Activated B cell treated with CpG ODN at 0.5 μM for 24 hours (primary cell): ENCODE measurements at regions not wholly inside any gene's neighbourhood (a gene's known extent, or its start where the extent isn't known, plus 50 kb on each side); places are given as distances from the start of the nearest gene placed in this dataset.

Experiments
- ATAC-seq: fragments of 200-7000 bp; cut with Tn5 transposase; one replicate; pipeline ENCODE4 v1.10.0; 2021; ENCODE audit warnings: low read depth, mild to moderate bottlenecking, moderate library complexity
- CTCF ChIA-PET: fragments of 350-600 bp; sonication (Branson Sonifier 250); formaldehyde crosslinking; loops from one replicate; lab custom pipeline; 2021; ENCODE audit warnings: antibody characterized with exemption; lab: Charles Lee
- POLR2A ChIA-PET: fragments of 350-600 bp; sonication (Branson Sonifier 250); formaldehyde crosslinking; loops from one replicate; lab custom pipeline; 2021; ENCODE audit warnings: antibody characterized with exemption; lab: Charles Lee
- DNase-seq: peaks from one replicate; pipeline ENCODE4 v3.0.0; 2022
- H3K27ac Mint-ChIP-seq: one replicate; pipeline ENCODE4 v1.8.0; 2020; ENCODE audit warnings: mixed read lengths
- H3K27me3 Mint-ChIP-seq: one replicate; pipeline ENCODE4 v1.8.0; 2021; ENCODE audit warnings: mixed read lengths
- H3K36me3 Mint-ChIP-seq: one replicate; pipeline ENCODE4 v1.8.0; 2021; ENCODE audit warnings: low read depth, mixed read lengths
- H3K4me1 Mint-ChIP-seq: one replicate; pipeline ENCODE4 v1.8.0; 2021; ENCODE audit warnings: mixed read lengths
- H3K4me3 Mint-ChIP-seq: one replicate; pipeline ENCODE4 v1.8.0; 2020; ENCODE audit warnings: mild to moderate bottlenecking, mixed read lengths
- H3K9me3 Mint-ChIP-seq: one replicate; pipeline ENCODE4 v1.8.0; 2020; ENCODE audit warnings: mixed read lengths
- intact Hi-C: fragments of 100-400 bp; cut with micrococcal nuclease; formaldehyde crosslinking; loops from one replicate; pipeline ENCODE4 v1.15.1; 2024
- TF ChIP-seq, protein P1 (sequence below): fragments of 200-600 bp; IDR thresholded peaks from one replicate; pipeline ENCODE4 v1.8.0; 2022; ENCODE audit warnings: antibody characterized with exemption, mild to moderate bottlenecking

DNA sequence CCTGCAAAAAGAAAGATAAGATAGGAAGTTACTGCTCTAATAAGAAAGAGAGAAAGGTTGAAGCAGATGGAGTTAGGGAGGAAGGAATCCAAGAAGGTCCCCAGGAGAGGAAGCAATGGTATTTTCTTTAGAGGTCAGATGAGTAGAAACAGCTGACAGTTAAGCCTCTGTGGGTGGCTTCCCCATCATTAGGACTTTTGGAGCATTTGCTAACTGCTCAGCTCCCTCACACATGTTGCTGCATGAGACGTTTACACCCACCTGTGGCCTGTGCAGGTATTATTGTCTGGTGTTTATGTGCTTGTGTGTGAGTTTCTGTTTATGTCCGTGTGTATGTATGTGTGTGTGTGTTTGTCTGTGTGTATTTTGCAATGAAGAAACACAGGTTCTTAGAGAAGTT lies 346.8 kb downstream of the RAB28 start:
- peaks cover 4% of the 10 kb centered on the region for H3K9me3 Mint-ChIP-seq
- H3K27ac Mint-ChIP-seq = no peak overlapping the region
- POLR2A ChIA-PET = no interaction called here
- ATAC-seq (no peak), DNase-seq (no peak)
- no peak overlapping the region for H3K4me3 Mint-ChIP-seq
- H3K4me1 Mint-ChIP-seq = no peaks in the 10 kb centered on the region
- H3K36me3 Mint-ChIP-seq = no peaks in the 10 kb centered on the region
- CTCF ChIA-PET = no interaction called here
- no peaks in the 10 kb centered on the region for H3K27me3 Mint-ChIP-seq
- intact Hi-C loops = no loop called here
- TF ChIP-seq, protein P1, sequence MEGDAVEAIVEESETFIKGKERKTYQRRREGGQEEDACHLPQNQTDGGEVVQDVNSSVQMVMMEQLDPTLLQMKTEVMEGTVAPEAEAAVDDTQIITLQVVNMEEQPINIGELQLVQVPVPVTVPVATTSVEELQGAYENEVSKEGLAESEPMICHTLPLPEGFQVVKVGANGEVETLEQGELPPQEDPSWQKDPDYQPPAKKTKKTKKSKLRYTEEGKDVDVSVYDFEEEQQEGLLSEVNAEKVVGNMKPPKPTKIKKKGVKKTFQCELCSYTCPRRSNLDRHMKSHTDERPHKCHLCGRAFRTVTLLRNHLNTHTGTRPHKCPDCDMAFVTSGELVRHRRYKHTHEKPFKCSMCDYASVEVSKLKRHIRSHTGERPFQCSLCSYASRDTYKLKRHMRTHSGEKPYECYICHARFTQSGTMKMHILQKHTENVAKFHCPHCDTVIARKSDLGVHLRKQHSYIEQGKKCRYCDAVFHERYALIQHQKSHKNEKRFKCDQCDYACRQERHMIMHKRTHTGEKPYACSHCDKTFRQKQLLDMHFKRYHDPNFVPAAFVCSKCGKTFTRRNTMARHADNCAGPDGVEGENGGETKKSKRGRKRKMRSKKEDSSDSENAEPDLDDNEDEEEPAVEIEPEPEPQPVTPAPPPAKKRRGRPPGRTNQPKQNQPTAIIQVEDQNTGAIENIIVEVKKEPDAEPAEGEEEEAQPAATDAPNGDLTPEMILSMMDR = no peak

DNA sequence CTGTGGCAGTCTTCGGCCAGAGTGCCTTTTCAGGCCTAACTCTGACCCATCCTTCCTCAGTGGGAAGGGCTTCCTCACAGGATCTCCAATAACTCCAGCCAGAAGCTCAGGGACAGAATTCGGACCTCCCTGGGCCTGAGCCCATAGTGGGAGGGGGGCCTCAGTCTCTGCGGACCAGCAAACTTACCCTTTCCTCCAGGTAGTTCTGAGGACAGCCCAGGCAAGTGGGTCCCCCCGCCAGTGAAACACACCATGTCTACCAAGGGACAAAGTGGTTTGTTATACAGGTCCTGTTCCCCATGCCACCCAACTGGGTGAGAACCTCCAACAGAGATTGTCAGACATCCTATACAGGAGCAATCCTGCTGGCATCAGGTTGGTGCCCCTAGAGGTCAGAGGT lies 350.4 kb downstream of the RAB28 start:
- DNase-seq (no peak), ATAC-seq (no peak)
- Mint-ChIP-seq H3K4me1 (no peaks in the 10 kb centered on the region), H3K36me3 (no peaks in the 10 kb centered on the region), H3K27ac (no peak overlapping the region), H3K27me3 (no peaks in the 10 kb centered on the region), H3K4me3 (no peak overlapping the region), H3K9me3 (peaks cover 7% of the 10 kb centered on the region)
- POLR2A ChIA-PET = no interaction called here
- intact Hi-C loops = no loop called here
- TF ChIP-seq, protein P1 = no peak
- CTCF ChIA-PET = no interaction called here

DNA sequence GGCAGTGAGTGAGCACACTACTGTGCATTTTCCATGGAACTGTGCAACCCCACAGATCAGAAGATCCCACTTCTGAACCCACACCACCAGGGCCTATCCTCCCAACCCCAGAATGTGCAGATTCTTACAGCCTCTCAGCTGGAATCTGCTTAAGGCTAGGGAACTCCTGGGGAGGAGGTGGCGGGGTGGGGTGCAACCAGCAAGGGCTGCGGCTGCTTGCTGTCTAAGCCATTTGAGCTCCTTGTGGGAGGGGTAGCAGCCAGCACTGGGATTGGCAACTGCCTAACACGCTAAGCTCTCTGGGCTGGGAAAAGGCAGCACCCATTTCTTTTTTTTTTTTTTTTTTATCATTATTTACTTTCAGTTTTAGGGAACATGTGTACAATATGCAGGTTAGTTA lies 353.3 kb downstream of the RAB28 start:
- ChIA-PET CTCF (no interaction called here), POLR2A (no interaction called here)
- peaks cover 7% of the 10 kb centered on the region for H3K9me3 Mint-ChIP-seq
- no peak overlapping the region for H3K4me3 Mint-ChIP-seq
- no peaks in the 10 kb centered on the region for H3K36me3 Mint-ChIP-seq
- intact Hi-C loops = no loop called here
- no peak overlapping the region for H3K27ac Mint-ChIP-seq
- TF ChIP-seq, protein P1 = no peak
- no peak for ATAC-seq
- no peak for DNase-seq
- H3K27me3 Mint-ChIP-seq = no peaks in the 10 kb centered on the region
- no peaks in the 10 kb centered on the region for H3K4me1 Mint-ChIP-seq

DNA sequence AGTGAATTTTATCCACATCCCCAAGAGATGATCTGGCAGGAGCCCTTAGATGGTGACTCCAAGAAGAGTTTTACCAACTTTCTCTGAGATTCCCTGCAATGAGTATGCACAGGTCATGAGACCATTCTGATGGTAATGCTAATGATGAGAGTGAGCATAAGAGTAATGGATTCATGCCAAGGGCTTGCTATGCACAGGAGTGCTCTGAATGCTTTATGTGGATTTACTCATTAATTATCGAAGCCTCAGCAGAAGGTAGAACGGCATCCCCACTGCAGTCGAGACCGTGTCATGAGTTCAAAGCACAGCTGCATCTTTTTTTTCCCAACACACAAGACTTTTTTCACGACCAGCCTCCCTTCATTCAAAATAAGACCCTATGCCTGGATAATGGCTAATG lies 355.0 kb downstream of the RAB28 start:
- CTCF ChIA-PET = no interaction called here
- no peaks in the 10 kb centered on the region for H3K4me1 Mint-ChIP-seq
- peaks cover 2% of the 10 kb centered on the region for H3K9me3 Mint-ChIP-seq
- ATAC-seq (no peak), DNase-seq (no peak)
- no peaks in the 10 kb centered on the region for H3K36me3 Mint-ChIP-seq
- POLR2A ChIA-PET = no interaction called here
- TF ChIP-seq, protein P1 = no peak
- intact Hi-C loops = no loop called here
- no peaks in the 10 kb centered on the region for H3K27me3 Mint-ChIP-seq
- H3K27ac Mint-ChIP-seq = no peak overlapping the region
- H3K4me3 Mint-ChIP-seq = no peak overlapping the region

DNA sequence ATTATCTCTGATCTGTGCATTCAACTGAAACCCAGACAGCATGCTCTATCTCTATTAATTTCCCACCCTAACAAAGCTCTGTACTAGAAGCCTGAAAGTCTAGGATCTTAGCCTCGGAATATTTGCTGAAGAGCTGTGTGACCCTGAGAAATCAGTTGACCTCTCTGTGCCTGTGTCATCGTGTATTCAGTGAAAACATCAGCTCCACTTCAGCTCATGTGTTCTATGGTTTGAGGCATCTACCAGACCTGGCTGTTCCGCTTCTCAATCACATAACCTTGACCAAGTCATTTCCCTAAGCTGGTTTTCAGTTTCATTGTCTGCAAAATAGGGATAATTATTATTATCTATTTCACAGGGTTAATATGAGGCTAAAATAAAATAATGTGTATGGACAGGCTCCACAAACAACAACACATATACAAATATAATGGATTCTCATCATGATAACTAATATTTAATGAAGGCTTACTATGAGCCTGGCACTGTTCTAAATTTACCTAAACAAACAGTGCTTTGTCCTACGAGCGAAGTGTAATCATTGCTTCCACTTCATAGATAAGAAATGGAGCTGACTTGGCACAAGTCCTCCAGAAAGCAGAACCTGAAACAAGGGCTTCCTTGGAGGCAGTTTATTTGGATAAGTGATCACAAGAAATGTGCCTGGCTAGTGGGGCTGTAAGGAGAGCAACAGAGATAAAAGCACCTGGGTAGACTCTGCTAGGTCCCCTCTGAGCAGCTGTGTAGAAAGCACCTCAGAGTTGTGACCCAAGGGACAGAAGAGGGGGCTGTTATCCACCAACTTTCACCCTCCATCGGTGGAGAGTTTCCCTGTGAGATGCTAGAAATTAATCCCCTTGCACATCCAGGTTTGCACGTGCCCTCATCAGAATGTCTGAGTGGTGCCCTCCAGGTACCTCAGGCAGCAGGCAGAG lies 356.9 kb downstream of the RAB28 start:
- CTCF ChIA-PET = no interaction called here
- intact Hi-C loops = no loop called here

More for the DNA sequence above, 356.9 kb downstream of the RAB28 start:
- TF ChIP-seq, protein P1 = no peak
- H3K27me3 Mint-ChIP-seq = no peaks in the 10 kb centered on the region
- no peak for DNase-seq
- POLR2A ChIA-PET = no interaction called here
- H3K36me3 Mint-ChIP-seq = no peaks in the 10 kb centered on the region
- H3K9me3 Mint-ChIP-seq = peaks cover 2% of the 10 kb centered on the region
- no peaks in the 10 kb centered on the region for H3K4me1 Mint-ChIP-seq
- H3K4me3 Mint-ChIP-seq = no peak overlapping the region
- ATAC-seq = no peak
- H3K27ac Mint-ChIP-seq = no peak overlapping the region
